Heart left ventricle (tissue), 13 donors: ENCODE measurements at regions not wholly inside any gene's neighbourhood (a gene's known extent, or its start where the extent isn't known, plus 50 kb on each side); places are given as distances from the start of the nearest gene placed in this dataset.

Experiments
- POLR2A ChIP-seq, 2 donors: fragments of 450-650 bp; IDR thresholded peaks; one replicate each; pipeline ENCODE4 v1.6.1; 2017; ENCODE audit warnings: antibody characterized with exemption in 2 of 2, mild to moderate bottlenecking in 2 of 2, moderate library complexity in 2 of 2
- TF ChIP-seq, protein P1 (sequence below), 12 donors: fragments of 200-600 bp; sonication (generic) in 4 of 12; IDR thresholded peaks; one replicate each; pipeline versions ENCODE4 v1.5.0 to v1.8.0; 2018 to 2022; ENCODE audit warnings: antibody characterized with exemption in 12 of 12, mild to moderate bottlenecking in 5 of 12
- donor health status: ischemic (EF 13 %, LVEDD 7.1; RV severe dilation, severe dysfunction).
- donor health status: DM: no; HTN: yes; CAD: no.
- donor health status: DM: no; HTN: no; CAD: no.
- donor health status: ischemic (EF 25% LVEDD 6.9; RV normal size, moderate dysfunction).
- donor health status: ischemic (EF 25% LVEDD 5.7; RV mildly dilated, moderate dysfunction).
- donor health status: ischemic (EF 35%, LVEDD 5.7; RV mildly dilated, moderate dysfunction).
- donor health status: nonischemic (EF 11% LVEDD 7.7; RV severe dilation, severe dysfunction).
- donor health status: DM: yes; HTN: yes; CAD: no.
- donor health status: PGD.
- donor health status: ischemic (EF 29% LVEDD 5.4; RV normal size, mild dysfunction).
- donor health status: nonischemic (EF 23%, LVEDD 6.1; RV moderate dilation, normal function).

DNA sequence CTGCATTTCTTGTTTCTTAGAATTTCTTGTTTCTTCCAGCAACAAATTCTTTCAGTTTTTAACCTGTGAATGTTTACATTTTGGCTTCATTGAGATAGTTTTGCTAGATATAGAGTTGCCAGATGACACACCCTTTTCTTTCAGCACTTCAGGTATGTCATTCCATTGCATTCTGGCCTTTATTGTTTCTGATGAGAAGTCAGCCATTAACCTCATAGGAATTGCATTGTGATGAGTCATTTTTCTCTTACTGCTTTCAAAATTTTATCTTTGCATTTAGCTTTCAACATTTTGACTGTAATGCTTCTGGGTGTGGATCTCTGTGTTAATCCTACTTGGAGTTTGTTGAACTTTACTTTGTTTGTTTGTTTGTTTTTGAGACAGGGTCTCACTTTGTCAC is 440.3 kb upstream of the HS3ST5 start:
- TF ChIP-seq, protein P1, sequence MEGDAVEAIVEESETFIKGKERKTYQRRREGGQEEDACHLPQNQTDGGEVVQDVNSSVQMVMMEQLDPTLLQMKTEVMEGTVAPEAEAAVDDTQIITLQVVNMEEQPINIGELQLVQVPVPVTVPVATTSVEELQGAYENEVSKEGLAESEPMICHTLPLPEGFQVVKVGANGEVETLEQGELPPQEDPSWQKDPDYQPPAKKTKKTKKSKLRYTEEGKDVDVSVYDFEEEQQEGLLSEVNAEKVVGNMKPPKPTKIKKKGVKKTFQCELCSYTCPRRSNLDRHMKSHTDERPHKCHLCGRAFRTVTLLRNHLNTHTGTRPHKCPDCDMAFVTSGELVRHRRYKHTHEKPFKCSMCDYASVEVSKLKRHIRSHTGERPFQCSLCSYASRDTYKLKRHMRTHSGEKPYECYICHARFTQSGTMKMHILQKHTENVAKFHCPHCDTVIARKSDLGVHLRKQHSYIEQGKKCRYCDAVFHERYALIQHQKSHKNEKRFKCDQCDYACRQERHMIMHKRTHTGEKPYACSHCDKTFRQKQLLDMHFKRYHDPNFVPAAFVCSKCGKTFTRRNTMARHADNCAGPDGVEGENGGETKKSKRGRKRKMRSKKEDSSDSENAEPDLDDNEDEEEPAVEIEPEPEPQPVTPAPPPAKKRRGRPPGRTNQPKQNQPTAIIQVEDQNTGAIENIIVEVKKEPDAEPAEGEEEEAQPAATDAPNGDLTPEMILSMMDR (IDR thresholded peaks at IDR 0.05) = no peak
- TF ChIP-seq POLR2A (IDR thresholded peaks at IDR 0.05) = no peak
